ENCODE measurements at regions not wholly inside any gene's neighbourhood (a gene's known extent, or its start where the extent isn't known, plus 50 kb on each side); places are given as distances from the start of the nearest gene placed in this dataset.

- H3K4me3 ChIP-seq (ENCODE audit: low read depth, low read length), result no peak overlapping the region
- TF ChIP-seq CTCF (IDR thresholded peaks at IDR 0.05; ENCODE audit: low read depth, low read length), result no peak
Observed at GRCh38 chr1:60273185-60273584, 199.6 kb upstream of the C1orf87 start.

GRCh38 chr1:60271041-60271440 is 197.5 kb upstream of the C1orf87 start:
- H3K4me3 ChIP-seq (ENCODE audit: low read depth, low read length), result no peak overlapping the region
- no peak for TF ChIP-seq CTCF (IDR thresholded peaks at IDR 0.05; ENCODE audit: low read depth, low read length)

- H3K4me3 ChIP-seq (ENCODE audit: low read depth, low read length), result no peak overlapping the region
- no peak for TF ChIP-seq CTCF (IDR thresholded peaks at IDR 0.05; ENCODE audit: low read depth, low read length)
Observed at GRCh38 chr1:60268451-60268850, 194.9 kb upstream of the C1orf87 start.

GRCh38 chr1:60265560-60266535 is 192.3 kb upstream of the C1orf87 start:
- TF ChIP-seq CTCF (IDR thresholded peaks at IDR 0.05; ENCODE audit: low read depth, low read length), result no peak
- H3K4me3 ChIP-seq (ENCODE audit: low read depth, low read length), result no peak overlapping the region

- no peak overlapping the region for H3K4me3 ChIP-seq (ENCODE audit: low read depth, low read length)
Observed at GRCh38 chr1:60262701-60263100, 189.1 kb upstream of the C1orf87 start.

GRCh38 chr1:60257531-60257930 is 184.0 kb upstream of the C1orf87 start:
- no peak overlapping the region for H3K4me3 ChIP-seq (ENCODE audit: low read depth, low read length)
- no peak for TF ChIP-seq CTCF (IDR thresholded peaks at IDR 0.05; ENCODE audit: low read depth, low read length)

More at GRCh38 chr1:60262701-60263100, 189.1 kb upstream of the C1orf87 start:
- TF ChIP-seq CTCF (IDR thresholded peaks at IDR 0.05; ENCODE audit: low read depth, low read length), result no peak

GRCh38 chr1:60255565-60255964 is 182.0 kb upstream of the C1orf87 start:
- H3K4me3 ChIP-seq (ENCODE audit: low read depth, low read length), result no peak overlapping the region
- TF ChIP-seq CTCF (IDR thresholded peaks at IDR 0.05; ENCODE audit: low read depth, low read length), result no peak
